22Rv1 (cell line): ENCODE measurements at regions not wholly inside any gene's neighbourhood (a gene's known extent, or its start where the extent isn't known, plus 50 kb on each side); places are given as distances from the start of the nearest gene placed in this dataset.
"Not testable (repeated sequence)": the region's sequence is repeated elsewhere in the genome, so short reads cannot be mapped to it uniquely, and the experiment has no call there.

Source experiments
- ZFX ChIP-seq: fragments of 450-650 bp; IDR thresholded peaks from 2 replicates; pipeline ENCODE4 v1.6.1; 2017; ENCODE audit warnings: antibody characterized with exemption, borderline replicate concordance
- TF ChIP-seq, protein P1 (sequence below): fragments of 450-650 bp; IDR thresholded peaks from 2 replicates; pipeline ENCODE4 v1.5.1; 2017; ENCODE audit warnings: mild to moderate bottlenecking

DNA sequence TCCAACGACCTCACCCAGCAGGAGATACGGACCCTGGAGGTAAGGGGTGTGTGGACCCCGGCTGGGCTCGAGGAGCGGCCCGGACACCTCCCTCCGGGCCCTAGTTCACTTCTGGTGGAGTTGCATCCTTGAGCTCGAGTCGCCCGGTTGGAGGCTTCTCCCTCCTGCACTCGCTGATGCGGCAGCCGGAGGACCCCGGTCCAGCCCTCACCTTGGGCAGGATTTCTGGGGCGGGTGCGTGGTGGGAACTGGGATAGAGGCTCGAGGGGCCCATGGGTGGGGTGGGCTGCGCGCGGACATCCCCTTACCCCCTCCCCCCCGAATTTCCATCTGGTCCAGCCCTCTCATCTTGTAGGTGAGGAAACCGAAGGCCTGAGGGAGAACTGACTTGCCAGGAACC, 311.8 kb downstream of the TP53TG3F start:
- TF ChIP-seq, protein P1, sequence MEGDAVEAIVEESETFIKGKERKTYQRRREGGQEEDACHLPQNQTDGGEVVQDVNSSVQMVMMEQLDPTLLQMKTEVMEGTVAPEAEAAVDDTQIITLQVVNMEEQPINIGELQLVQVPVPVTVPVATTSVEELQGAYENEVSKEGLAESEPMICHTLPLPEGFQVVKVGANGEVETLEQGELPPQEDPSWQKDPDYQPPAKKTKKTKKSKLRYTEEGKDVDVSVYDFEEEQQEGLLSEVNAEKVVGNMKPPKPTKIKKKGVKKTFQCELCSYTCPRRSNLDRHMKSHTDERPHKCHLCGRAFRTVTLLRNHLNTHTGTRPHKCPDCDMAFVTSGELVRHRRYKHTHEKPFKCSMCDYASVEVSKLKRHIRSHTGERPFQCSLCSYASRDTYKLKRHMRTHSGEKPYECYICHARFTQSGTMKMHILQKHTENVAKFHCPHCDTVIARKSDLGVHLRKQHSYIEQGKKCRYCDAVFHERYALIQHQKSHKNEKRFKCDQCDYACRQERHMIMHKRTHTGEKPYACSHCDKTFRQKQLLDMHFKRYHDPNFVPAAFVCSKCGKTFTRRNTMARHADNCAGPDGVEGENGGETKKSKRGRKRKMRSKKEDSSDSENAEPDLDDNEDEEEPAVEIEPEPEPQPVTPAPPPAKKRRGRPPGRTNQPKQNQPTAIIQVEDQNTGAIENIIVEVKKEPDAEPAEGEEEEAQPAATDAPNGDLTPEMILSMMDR, result not testable (repeated sequence)
- TF ChIP-seq ZFX, result not testable (repeated sequence)
